ENCODE measurements at regions not wholly inside any gene's neighbourhood (a gene's known extent, or its start where the extent isn't known, plus 50 kb on each side); places are given as distances from the start of the nearest gene placed in this dataset.

GRCh38 chr13:97526556-97526955 is 92.6 kb downstream of the RAP2A start:
- TF ChIP-seq, protein P1, sequence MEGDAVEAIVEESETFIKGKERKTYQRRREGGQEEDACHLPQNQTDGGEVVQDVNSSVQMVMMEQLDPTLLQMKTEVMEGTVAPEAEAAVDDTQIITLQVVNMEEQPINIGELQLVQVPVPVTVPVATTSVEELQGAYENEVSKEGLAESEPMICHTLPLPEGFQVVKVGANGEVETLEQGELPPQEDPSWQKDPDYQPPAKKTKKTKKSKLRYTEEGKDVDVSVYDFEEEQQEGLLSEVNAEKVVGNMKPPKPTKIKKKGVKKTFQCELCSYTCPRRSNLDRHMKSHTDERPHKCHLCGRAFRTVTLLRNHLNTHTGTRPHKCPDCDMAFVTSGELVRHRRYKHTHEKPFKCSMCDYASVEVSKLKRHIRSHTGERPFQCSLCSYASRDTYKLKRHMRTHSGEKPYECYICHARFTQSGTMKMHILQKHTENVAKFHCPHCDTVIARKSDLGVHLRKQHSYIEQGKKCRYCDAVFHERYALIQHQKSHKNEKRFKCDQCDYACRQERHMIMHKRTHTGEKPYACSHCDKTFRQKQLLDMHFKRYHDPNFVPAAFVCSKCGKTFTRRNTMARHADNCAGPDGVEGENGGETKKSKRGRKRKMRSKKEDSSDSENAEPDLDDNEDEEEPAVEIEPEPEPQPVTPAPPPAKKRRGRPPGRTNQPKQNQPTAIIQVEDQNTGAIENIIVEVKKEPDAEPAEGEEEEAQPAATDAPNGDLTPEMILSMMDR (IDR thresholded peaks at IDR 0.05) = no peak
- no peak for TF ChIP-seq POLR2A (IDR thresholded peaks at IDR 0.05)
